Naive thymus-derived CD4-positive, alpha-beta T cell (primary cell): ENCODE measurements at regions not wholly inside any gene's neighbourhood (a gene's known extent, or its start where the extent isn't known, plus 50 kb on each side); places are given as distances from the start of the nearest gene placed in this dataset.
A peak's percentile ranks its signal among the peaks of the same experiment; 100 is the strongest.

Experiments used
- ATAC-seq: fragments of 150-1000 bp; cut with Tn5 transposase; 2 replicates; pipeline ENCODE4 v1.10.0; 2021; ENCODE audit warnings: mild to moderate bottlenecking, moderate library complexity
- CTCF ChIA-PET: fragments of 350-600 bp; sonication (Branson Sonifier 250); formaldehyde crosslinking; loops from one replicate; lab custom pipeline; 2021; ENCODE audit warnings: antibody characterized with exemption; lab: Charles Lee
- POLR2A ChIA-PET: fragments of 350-600 bp; sonication (Branson Sonifier 250); formaldehyde crosslinking; loops from one replicate; lab custom pipeline; 2021; ENCODE audit warnings: antibody characterized with exemption, inconsistent platforms; lab: Charles Lee
- DNase-seq, 9 donors: peaks; one replicate each; pipeline versions ENCODE4 v3.0.0 to v3.0.0-alpha.2; 2020 to 2022; ENCODE audit warnings: mixed read lengths in 1 of 9
- H3K27ac ChIP-seq: one replicate; pipeline ENCODE4 v1.7.0; 2013; ENCODE audit warnings: mild to moderate bottlenecking, low read depth, low read length, moderate library complexity
- H3K27me3 ChIP-seq, 2 donors: one replicate each; pipeline ENCODE4 v1.7.0; 2013; ENCODE audit warnings: low read length in 2 of 2, mild to moderate bottlenecking in 2 of 2, moderate library complexity in 2 of 2; ENCODE audit not compliant: control insufficient read depth in 2 of 2, insufficient read depth in 2 of 2
- H3K36me3 ChIP-seq, 3 experiments: 1 replicate in 2 of 3; 2 replicates in 1 of 3; pipeline ENCODE4 v1.7.0; 2013; ENCODE audit warnings: low read length in 3 of 3, mild to moderate bottlenecking in 3 of 3, moderate library complexity in 1 of 3; ENCODE audit not compliant: insufficient read depth in 3 of 3, control insufficient read depth in 2 of 3
- H3K4me1 ChIP-seq, 2 donors: one replicate each; pipeline ENCODE4 v1.7.0; 2013; ENCODE audit warnings: low read length in 2 of 2, mild to moderate bottlenecking in 2 of 2, moderate library complexity in 1 of 2; ENCODE audit not compliant: control insufficient read depth in 2 of 2, insufficient read depth in 2 of 2
- H3K4me3 ChIP-seq: 2 replicates; pipeline ENCODE4 v1.7.0; 2013; ENCODE audit warnings: mild to moderate bottlenecking, low read length
- H3K9me3 ChIP-seq, 3 experiments: 1 replicate in 2 of 3; 2 replicates in 1 of 3; pipeline ENCODE4 v1.7.0; 2013; ENCODE audit warnings: low read length in 3 of 3; ENCODE audit not compliant: control insufficient read depth in 2 of 3
- H3K27ac Mint-ChIP-seq, 9 donors: one replicate each; pipeline ENCODE4 v1.8.0; 2020 to 2022; ENCODE audit warnings: mixed read lengths in 9 of 9, mild to moderate bottlenecking in 8 of 9, moderate library complexity in 5 of 9, inconsistent platforms in 2 of 9
- H3K27me3 Mint-ChIP-seq, 5 donors: one replicate each; pipeline ENCODE4 v1.8.0; 2021 to 2022; ENCODE audit warnings: mixed read lengths in 5 of 5, mild to moderate bottlenecking in 1 of 5
- H3K36me3 Mint-ChIP-seq, 5 donors: one replicate each; pipeline ENCODE4 v1.8.0; 2020 to 2022; ENCODE audit warnings: mixed read lengths in 5 of 5, mild to moderate bottlenecking in 3 of 5, inconsistent platforms in 1 of 5
- H3K4me1 Mint-ChIP-seq, 7 donors: one replicate each; pipeline ENCODE4 v1.8.0; 2020 to 2022; ENCODE audit warnings: mixed read lengths in 7 of 7, mild to moderate bottlenecking in 3 of 7, inconsistent platforms in 1 of 7
- H3K4me3 Mint-ChIP-seq, 10 donors: one replicate each; pipeline ENCODE4 v1.8.0; 2020 to 2022; ENCODE audit warnings: mild to moderate bottlenecking in 10 of 10, mixed read lengths in 10 of 10, moderate library complexity in 6 of 10, inconsistent platforms in 2 of 10
- H3K9me3 Mint-ChIP-seq, 11 donors: one replicate each; pipeline ENCODE4 v1.8.0; 2020 to 2022; ENCODE audit warnings: mixed read lengths in 11 of 11, mild to moderate bottlenecking in 4 of 11, inconsistent platforms in 1 of 11, moderate library complexity in 1 of 11
- intact Hi-C, 2 donors: fragments of 100-400 bp; cut with micrococcal nuclease; formaldehyde crosslinking; loops; one replicate each; pipeline ENCODE4 v1.15.1; 2023

- Histone ChIP-seq H3K4me3 (no peak overlapping the region), H3K9me3 (no peaks in the 10 kb centered on the region), H3K27ac (no peak overlapping the region), H3K4me1 (peaks cover 0 to 4% of the 10 kb centered on the region in 2 donors), H3K36me3 (no peaks in the 10 kb centered on the region), H3K27me3 (no peaks in the 10 kb centered on the region)
- Mint-ChIP-seq H3K36me3 (no peaks in the 10 kb centered on the region), H3K9me3 (no peaks in the 10 kb centered on the region), H3K4me3 (peak overlapping the region in 6 of 10 donors; percentile 3 to 45 (median 12)), H3K27me3 (peaks cover 0 to 3% (median 0%) of the 10 kb centered on the region in 5 donors), H3K4me1 (peaks cover 4 to 25% (median 19%) of the 10 kb centered on the region in 7 donors), H3K27ac (peak overlapping the region in 7 of 9 donors; percentile 5 to 66 (median 56))
- DNase-seq (peak in 6 of 9 donors; percentile 5 to 41 (median 22)), ATAC-seq (peak; percentile 41)
- intact Hi-C loops = loop anchor here in 1 of 2 donors (1.0 kb wide), 2 partner anchors 169 to 241 kb away; no protein-coding TSS in a partner anchor
- ChIA-PET POLR2A (no interaction called here), CTCF (interaction anchor here (0.8 to 2.0 kb wide), 2 partner anchors 169 to 189 kb away, joined by 3 to 12 read pairs; no protein-coding TSS in a partner anchor)
Measured at GRCh38 chr17:51540151-51540550, 279.8 kb downstream of the UTP18 start.

GRCh38 chr17:51541215-51541614 is 280.9 kb downstream of the UTP18 start:
- Mint-ChIP-seq H3K4me3 (no peak overlapping the region), H3K4me1 (peaks cover 4 to 25% (median 19%) of the 10 kb centered on the region in 7 donors), H3K36me3 (no peaks in the 10 kb centered on the region), H3K27ac (peak overlapping the region in 4 of 9 donors; percentile 6 to 81 (median 15)), H3K27me3 (peaks cover 0 to 1% (median 0%) of the 10 kb centered on the region in 5 donors), H3K9me3 (no peaks in the 10 kb centered on the region)
- no peak overlapping the region for H3K27ac ChIP-seq
- H3K4me1 ChIP-seq = peaks cover 0 to 4% of the 10 kb centered on the region in 2 donors
- H3K27me3 ChIP-seq = no peaks in the 10 kb centered on the region
- CTCF ChIA-PET = interaction anchor here (0.5 to 2.0 kb wide), 4 partner anchors 69 to 190 kb away, joined by 3 to 12 read pairs (median 4); no protein-coding TSS in a partner anchor
- DNase-seq = no peak
- POLR2A ChIA-PET = interaction anchor here (0.5 kb wide), 1 partner anchor 44 kb away, joined by 3 read pairs; no protein-coding TSS in a partner anchor
- H3K9me3 ChIP-seq = no peaks in the 10 kb centered on the region
- no peaks in the 10 kb centered on the region for H3K36me3 ChIP-seq
- intact Hi-C loops = no loop called here
- no peak for ATAC-seq
- no peak overlapping the region for H3K4me3 ChIP-seq

- ChIA-PET POLR2A (no interaction called here), CTCF (interaction anchor here (1.4 kb wide), 1 partner anchor 9 kb away, joined by 3 read pairs; no protein-coding TSS in a partner anchor)
- H3K36me3 ChIP-seq = no peaks in the 10 kb centered on the region
- no peak overlapping the region for H3K4me3 ChIP-seq
- Mint-ChIP-seq H3K36me3 (no peaks in the 10 kb centered on the region), H3K4me1 (peaks cover 0 to 4% (median 4%) of the 10 kb centered on the region in 7 donors), H3K4me3 (no peak overlapping the region), H3K27ac (no peak overlapping the region), H3K9me3 (peaks cover 0 to 1% (median 0%) of the 10 kb centered on the region in 11 donors), H3K27me3 (peaks cover 0 to 5% (median 0%) of the 10 kb centered on the region in 5 donors)
- DNase-seq (no peak), ATAC-seq (no peak)
- no peak overlapping the region for H3K27ac ChIP-seq
- intact Hi-C loops = no loop called here
- H3K4me1 ChIP-seq = no peaks in the 10 kb centered on the region
- H3K27me3 ChIP-seq = no peaks in the 10 kb centered on the region
- no peaks in the 10 kb centered on the region for H3K9me3 ChIP-seq
Measured at GRCh38 chr17:51546114-51546513, 285.8 kb downstream of the UTP18 start.

GRCh38 chr17:51548125-51548524 is 287.8 kb downstream of the UTP18 start:
- Histone ChIP-seq H3K4me1 (no peaks in the 10 kb centered on the region), H3K36me3 (no peaks in the 10 kb centered on the region), H3K27me3 (no peaks in the 10 kb centered on the region), H3K9me3 (no peaks in the 10 kb centered on the region), H3K27ac (no peak overlapping the region), H3K4me3 (no peak overlapping the region)
- CTCF ChIA-PET = interaction anchor here (0.5 kb wide), 1 partner anchor 249 kb away, joined by 4 read pairs; no protein-coding TSS in a partner anchor
- POLR2A ChIA-PET = no interaction called here
- DNase-seq = no peak
- H3K4me1 Mint-ChIP-seq = no peaks in the 10 kb centered on the region
- intact Hi-C loops = no loop called here
- peaks cover 0 to 7% (median 4%) of the 10 kb centered on the region in 5 donors for H3K27me3 Mint-ChIP-seq
- H3K27ac Mint-ChIP-seq = no peak overlapping the region
- no peak overlapping the region for H3K4me3 Mint-ChIP-seq
- ATAC-seq = no peak
- H3K9me3 Mint-ChIP-seq = peaks cover 0 to 4% (median 0%) of the 10 kb centered on the region in 11 donors
- no peaks in the 10 kb centered on the region for H3K36me3 Mint-ChIP-seq

- H3K36me3 Mint-ChIP-seq = no peaks in the 10 kb centered on the region
- CTCF ChIA-PET = no interaction called here
- H3K9me3 Mint-ChIP-seq = peaks cover 0 to 4% (median 0%) of the 10 kb centered on the region in 11 donors
- H3K4me1 ChIP-seq = no peaks in the 10 kb centered on the region
- H3K27me3 Mint-ChIP-seq = peaks cover 0 to 27% (median 13%) of the 10 kb centered on the region in 5 donors
- H3K9me3 ChIP-seq = no peaks in the 10 kb centered on the region
- peaks cover 0 to 4% of the 10 kb centered on the region in 2 donors for H3K27me3 ChIP-seq
- no peaks in the 10 kb centered on the region for H3K4me1 Mint-ChIP-seq
- no peak overlapping the region for H3K4me3 ChIP-seq
- intact Hi-C loops = no loop called here
- POLR2A ChIA-PET = no interaction called here
- no peaks in the 10 kb centered on the region for H3K36me3 ChIP-seq
- no peak overlapping the region for H3K27ac Mint-ChIP-seq
- no peak overlapping the region for H3K27ac ChIP-seq
- DNase-seq = no peak
- ATAC-seq = no peak
- H3K4me3 Mint-ChIP-seq = no peak overlapping the region
Measured at GRCh38 chr17:51555153-51555552, 294.8 kb downstream of the UTP18 start.

GRCh38 chr17:51559778-51560177 is 299.4 kb downstream of the UTP18 start:
- H3K27me3 Mint-ChIP-seq = peaks cover 19 to 41% (median 34%) of the 10 kb centered on the region in 5 donors
- no peak for ATAC-seq
- POLR2A ChIA-PET = no interaction called here

GRCh38 chr17:51560398-51560797 is 300.1 kb downstream of the UTP18 start:
- Histone ChIP-seq H3K4me1 (no peaks in the 10 kb centered on the region), H3K4me3 (no peak overlapping the region), H3K9me3 (no peaks in the 10 kb centered on the region), H3K27me3 (peaks cover 0 to 4% of the 10 kb centered on the region in 2 donors), H3K27ac (no peak overlapping the region), H3K36me3 (no peaks in the 10 kb centered on the region)
- CTCF ChIA-PET = no interaction called here
- Mint-ChIP-seq H3K27ac (no peak overlapping the region), H3K27me3 (peaks cover 18 to 39% (median 37%) of the 10 kb centered on the region in 5 donors), H3K9me3 (no peaks in the 10 kb centered on the region), H3K4me1 (no peaks in the 10 kb centered on the region), H3K36me3 (no peaks in the 10 kb centered on the region), H3K4me3 (no peak overlapping the region)
- intact Hi-C loops = no loop called here
- no peak for DNase-seq
- POLR2A ChIA-PET = no interaction called here
- no peak for ATAC-seq

More at GRCh38 chr17:51559778-51560177, 299.4 kb downstream of the UTP18 start:
- Mint-ChIP-seq H3K27ac (no peak overlapping the region), H3K36me3 (no peaks in the 10 kb centered on the region), H3K4me3 (no peak overlapping the region), H3K9me3 (no peaks in the 10 kb centered on the region), H3K4me1 (no peaks in the 10 kb centered on the region)
- no peak for DNase-seq
- Histone ChIP-seq H3K27me3 (peaks cover 0 to 4% of the 10 kb centered on the region in 2 donors), H3K4me3 (no peak overlapping the region), H3K36me3 (no peaks in the 10 kb centered on the region), H3K9me3 (no peaks in the 10 kb centered on the region), H3K27ac (no peak overlapping the region), H3K4me1 (no peaks in the 10 kb centered on the region)
- CTCF ChIA-PET = no interaction called here
- intact Hi-C loops = no loop called here
